HEK293 (cell line): ENCODE measurements at regions not wholly inside any gene's neighbourhood (a gene's known extent, or its start where the extent isn't known, plus 50 kb on each side); places are given as distances from the start of the nearest gene placed in this dataset.

ENCODE experiments used
- BCL11A ChIP-seq: fragments of 450-650 bp; formaldehyde crosslinking; IDR thresholded peaks from 2 replicates; pipeline ENCODE4 v1.5.1; 2016; ENCODE audit warnings: low read depth, missing biosample characterization, missing genetic modification characterization
- IKZF3 ChIP-seq: fragments of 450-650 bp; IDR thresholded peaks from 2 replicates; pipeline ENCODE4 v1.5.0; 2018; ENCODE audit warnings: missing biosample characterization, mild to moderate bottlenecking, missing genetic modification characterization, moderate library complexity
- TCF7L2 ChIP-seq: IDR thresholded peaks from 2 replicates; pipeline ENCODE4 v1.6.1; 2011; ENCODE audit warnings: low read depth, mild to moderate bottlenecking, inconsistent platforms, low read length, moderate library complexity, borderline replicate concordance
- ZBTB17 ChIP-seq: fragments of 450-650 bp; formaldehyde crosslinking; IDR thresholded peaks from 2 replicates; pipeline ENCODE4 v1.5.1; 2016; ENCODE audit warnings: missing biosample characterization, missing genetic modification characterization
- ZNF202 ChIP-seq: fragments of 450-650 bp; formaldehyde crosslinking; IDR thresholded peaks from 2 replicates; pipeline ENCODE4 v1.5.1; 2016; ENCODE audit warnings: missing biosample characterization, missing genetic modification characterization, borderline replicate concordance
- ZNF23 ChIP-seq: fragments of 450-650 bp; formaldehyde crosslinking; IDR thresholded peaks from 2 replicates; pipeline ENCODE4 v1.5.1; 2016; ENCODE audit warnings: missing biosample characterization, missing genetic modification characterization, borderline replicate concordance
- ZNF37A ChIP-seq: fragments of 450-650 bp; IDR thresholded peaks from 2 replicates; pipeline ENCODE4 v1.5.1; 2018; ENCODE audit warnings: missing biosample characterization, missing genetic modification characterization
- ZNF426 ChIP-seq: fragments of 450-650 bp; formaldehyde crosslinking; IDR thresholded peaks from 2 replicates; pipeline ENCODE4 v1.5.1; 2017; ENCODE audit warnings: missing biosample characterization, missing genetic modification characterization, mild to moderate bottlenecking, inconsistent platforms, moderate library complexity
- ZNF670 ChIP-seq: fragments of 450-650 bp; formaldehyde crosslinking; IDR thresholded peaks from 2 replicates; pipeline ENCODE4 v1.5.1; 2016; ENCODE audit warnings: missing biosample characterization, missing genetic modification characterization, low read depth
- ZNF777 ChIP-seq: fragments of 450-650 bp; formaldehyde crosslinking; IDR thresholded peaks from 2 replicates; pipeline ENCODE4 v1.5.1; 2017; ENCODE audit warnings: missing biosample characterization, missing genetic modification characterization, borderline replicate concordance
- TF ChIP-seq, protein P1 (sequence below): fragments of 450-650 bp; formaldehyde crosslinking; IDR thresholded peaks from 2 replicates; pipeline ENCODE4 v1.5.1; 2017; ENCODE audit warnings: missing biosample characterization, missing genetic modification characterization
- TF ChIP-seq, protein P2 (sequence below): fragments of 450-650 bp; formaldehyde crosslinking; IDR thresholded peaks from 2 replicates; pipeline ENCODE4 v1.5.1; 2016; ENCODE audit warnings: missing biosample characterization, missing genetic modification characterization
- TF ChIP-seq, protein P3 (sequence below): fragments of 450-650 bp; formaldehyde crosslinking; IDR thresholded peaks from 2 replicates; pipeline ENCODE4 v1.5.1; 2016; ENCODE audit warnings: missing biosample characterization, missing genetic modification characterization
- TF ChIP-seq, protein P4 (sequence below): fragments of 450-650 bp; formaldehyde crosslinking; IDR thresholded peaks from 2 replicates; pipeline ENCODE4 v1.5.1; 2016; ENCODE audit warnings: missing biosample characterization, missing genetic modification characterization

DNA sequence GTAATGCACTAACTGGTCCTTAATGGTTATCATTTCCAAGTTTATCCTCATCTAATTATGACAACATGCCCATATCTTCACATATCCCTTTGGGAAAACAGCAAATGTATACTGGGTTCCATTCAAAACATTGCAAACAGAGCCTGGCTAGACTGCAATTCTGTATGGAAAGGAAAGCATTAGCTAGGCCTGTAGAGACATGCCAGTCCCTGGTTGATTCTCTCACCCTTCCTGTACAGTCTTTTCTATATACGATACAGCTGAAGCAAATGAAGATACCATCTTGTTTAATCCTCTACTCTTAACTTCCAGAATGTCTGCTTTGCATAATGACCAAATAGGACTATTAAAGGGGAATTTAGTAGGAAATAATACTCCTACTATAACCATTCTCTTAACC is 294.4 kb upstream of the MC4R start:
- TF ChIP-seq IKZF3 (tag by site-specific recombination) (no peak), ZNF777 (tag by site-specific recombination) (no peak), TCF7L2 (no peak), ZNF670 (tag by site-specific recombination) (no peak), BCL11A (tag by site-specific recombination) (no peak), ZNF23 (tag by site-specific recombination) (no peak), ZNF202 (tag by site-specific recombination) (no peak), ZNF426 (no peak), ZNF37A (tag by site-specific recombination) (no peak), ZBTB17 (no peak)
- TF ChIP-seq, protein P1, sequence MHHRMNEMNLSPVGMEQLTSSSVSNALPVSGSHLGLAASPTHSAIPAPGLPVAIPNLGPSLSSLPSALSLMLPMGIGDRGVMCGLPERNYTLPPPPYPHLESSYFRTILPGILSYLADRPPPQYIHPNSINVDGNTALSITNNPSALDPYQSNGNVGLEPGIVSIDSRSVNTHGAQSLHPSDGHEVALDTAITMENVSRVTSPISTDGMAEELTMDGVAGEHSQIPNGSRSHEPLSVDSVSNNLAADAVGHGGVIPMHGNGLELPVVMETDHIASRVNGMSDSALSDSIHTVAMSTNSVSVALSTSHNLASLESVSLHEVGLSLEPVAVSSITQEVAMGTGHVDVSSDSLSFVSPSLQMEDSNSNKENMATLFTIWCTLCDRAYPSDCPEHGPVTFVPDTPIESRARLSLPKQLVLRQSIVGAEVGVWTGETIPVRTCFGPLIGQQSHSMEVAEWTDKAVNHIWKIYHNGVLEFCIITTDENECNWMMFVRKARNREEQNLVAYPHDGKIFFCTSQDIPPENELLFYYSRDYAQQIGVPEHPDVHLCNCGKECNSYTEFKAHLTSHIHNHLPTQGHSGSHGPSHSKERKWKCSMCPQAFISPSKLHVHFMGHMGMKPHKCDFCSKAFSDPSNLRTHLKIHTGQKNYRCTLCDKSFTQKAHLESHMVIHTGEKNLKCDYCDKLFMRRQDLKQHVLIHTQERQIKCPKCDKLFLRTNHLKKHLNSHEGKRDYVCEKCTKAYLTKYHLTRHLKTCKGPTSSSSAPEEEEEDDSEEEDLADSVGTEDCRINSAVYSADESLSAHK: no peak
- TF ChIP-seq, protein P2, sequence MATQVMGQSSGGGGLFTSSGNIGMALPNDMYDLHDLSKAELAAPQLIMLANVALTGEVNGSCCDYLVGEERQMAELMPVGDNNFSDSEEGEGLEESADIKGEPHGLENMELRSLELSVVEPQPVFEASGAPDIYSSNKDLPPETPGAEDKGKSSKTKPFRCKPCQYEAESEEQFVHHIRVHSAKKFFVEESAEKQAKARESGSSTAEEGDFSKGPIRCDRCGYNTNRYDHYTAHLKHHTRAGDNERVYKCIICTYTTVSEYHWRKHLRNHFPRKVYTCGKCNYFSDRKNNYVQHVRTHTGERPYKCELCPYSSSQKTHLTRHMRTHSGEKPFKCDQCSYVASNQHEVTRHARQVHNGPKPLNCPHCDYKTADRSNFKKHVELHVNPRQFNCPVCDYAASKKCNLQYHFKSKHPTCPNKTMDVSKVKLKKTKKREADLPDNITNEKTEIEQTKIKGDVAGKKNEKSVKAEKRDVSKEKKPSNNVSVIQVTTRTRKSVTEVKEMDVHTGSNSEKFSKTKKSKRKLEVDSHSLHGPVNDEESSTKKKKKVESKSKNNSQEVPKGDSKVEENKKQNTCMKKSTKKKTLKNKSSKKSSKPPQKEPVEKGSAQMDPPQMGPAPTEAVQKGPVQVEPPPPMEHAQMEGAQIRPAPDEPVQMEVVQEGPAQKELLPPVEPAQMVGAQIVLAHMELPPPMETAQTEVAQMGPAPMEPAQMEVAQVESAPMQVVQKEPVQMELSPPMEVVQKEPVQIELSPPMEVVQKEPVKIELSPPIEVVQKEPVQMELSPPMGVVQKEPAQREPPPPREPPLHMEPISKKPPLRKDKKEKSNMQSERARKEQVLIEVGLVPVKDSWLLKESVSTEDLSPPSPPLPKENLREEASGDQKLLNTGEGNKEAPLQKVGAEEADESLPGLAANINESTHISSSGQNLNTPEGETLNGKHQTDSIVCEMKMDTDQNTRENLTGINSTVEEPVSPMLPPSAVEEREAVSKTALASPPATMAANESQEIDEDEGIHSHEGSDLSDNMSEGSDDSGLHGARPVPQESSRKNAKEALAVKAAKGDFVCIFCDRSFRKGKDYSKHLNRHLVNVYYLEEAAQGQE (tag by site-specific recombination): no peak
- TF ChIP-seq, protein P3, sequence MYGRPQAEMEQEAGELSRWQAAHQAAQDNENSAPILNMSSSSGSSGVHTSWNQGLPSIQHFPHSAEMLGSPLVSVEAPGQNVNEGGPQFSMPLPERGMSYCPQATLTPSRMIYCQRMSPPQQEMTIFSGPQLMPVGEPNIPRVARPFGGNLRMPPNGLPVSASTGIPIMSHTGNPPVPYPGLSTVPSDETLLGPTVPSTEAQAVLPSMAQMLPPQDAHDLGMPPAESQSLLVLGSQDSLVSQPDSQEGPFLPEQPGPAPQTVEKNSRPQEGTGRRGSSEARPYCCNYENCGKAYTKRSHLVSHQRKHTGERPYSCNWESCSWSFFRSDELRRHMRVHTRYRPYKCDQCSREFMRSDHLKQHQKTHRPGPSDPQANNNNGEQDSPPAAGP (tag by site-specific recombination): no peak
- TF ChIP-seq, protein P4, sequence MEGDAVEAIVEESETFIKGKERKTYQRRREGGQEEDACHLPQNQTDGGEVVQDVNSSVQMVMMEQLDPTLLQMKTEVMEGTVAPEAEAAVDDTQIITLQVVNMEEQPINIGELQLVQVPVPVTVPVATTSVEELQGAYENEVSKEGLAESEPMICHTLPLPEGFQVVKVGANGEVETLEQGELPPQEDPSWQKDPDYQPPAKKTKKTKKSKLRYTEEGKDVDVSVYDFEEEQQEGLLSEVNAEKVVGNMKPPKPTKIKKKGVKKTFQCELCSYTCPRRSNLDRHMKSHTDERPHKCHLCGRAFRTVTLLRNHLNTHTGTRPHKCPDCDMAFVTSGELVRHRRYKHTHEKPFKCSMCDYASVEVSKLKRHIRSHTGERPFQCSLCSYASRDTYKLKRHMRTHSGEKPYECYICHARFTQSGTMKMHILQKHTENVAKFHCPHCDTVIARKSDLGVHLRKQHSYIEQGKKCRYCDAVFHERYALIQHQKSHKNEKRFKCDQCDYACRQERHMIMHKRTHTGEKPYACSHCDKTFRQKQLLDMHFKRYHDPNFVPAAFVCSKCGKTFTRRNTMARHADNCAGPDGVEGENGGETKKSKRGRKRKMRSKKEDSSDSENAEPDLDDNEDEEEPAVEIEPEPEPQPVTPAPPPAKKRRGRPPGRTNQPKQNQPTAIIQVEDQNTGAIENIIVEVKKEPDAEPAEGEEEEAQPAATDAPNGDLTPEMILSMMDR (tag by site-specific recombination): no peak
